HUDEP-2 (cell line): ENCODE measurements at regions not wholly inside any gene's neighbourhood (a gene's known extent, or its start where the extent isn't known, plus 50 kb on each side); places are given as distances from the start of the nearest gene placed in this dataset.
"Not testable (repeated sequence)": the region's sequence is repeated elsewhere in the genome, so short reads cannot be mapped to it uniquely, and the experiment has no call there.

Experiments
- DNase-seq, 76 experiments: peaks; one replicate each; lab custom pipeline; 2025; ENCODE audit not compliant: unreplicated experiment in 76 of 76; lab: John Stamatoyannopoulos, UW

DNA sequence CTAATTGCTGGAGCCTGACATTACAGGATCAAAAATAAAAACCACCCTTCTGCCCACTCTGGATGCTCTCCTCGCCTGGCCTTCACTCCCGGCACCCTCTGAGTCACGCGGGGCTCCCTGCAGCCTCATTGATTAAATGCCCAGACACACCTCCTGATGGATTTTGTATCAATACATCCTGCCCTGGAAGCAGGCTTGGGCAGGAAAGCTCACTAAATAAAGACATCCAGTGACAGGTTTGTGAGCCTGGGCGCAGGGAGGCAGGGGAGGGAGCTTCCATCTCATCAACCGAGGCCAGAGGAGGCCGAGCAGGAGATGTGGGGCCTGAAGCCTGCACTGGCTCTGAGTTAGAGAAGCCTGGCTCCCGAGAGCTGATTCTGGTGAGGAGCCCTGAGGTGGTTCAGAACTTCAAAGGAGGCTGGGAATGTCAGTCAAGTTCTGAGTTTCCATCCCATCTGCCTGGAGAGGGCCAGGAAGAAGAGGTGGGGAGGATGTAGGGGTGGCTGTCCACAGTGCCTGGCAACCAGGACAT, 318.6 kb downstream of the ADGRD1 start:
- not testable (repeated sequence) for DNase-seq

DNA sequence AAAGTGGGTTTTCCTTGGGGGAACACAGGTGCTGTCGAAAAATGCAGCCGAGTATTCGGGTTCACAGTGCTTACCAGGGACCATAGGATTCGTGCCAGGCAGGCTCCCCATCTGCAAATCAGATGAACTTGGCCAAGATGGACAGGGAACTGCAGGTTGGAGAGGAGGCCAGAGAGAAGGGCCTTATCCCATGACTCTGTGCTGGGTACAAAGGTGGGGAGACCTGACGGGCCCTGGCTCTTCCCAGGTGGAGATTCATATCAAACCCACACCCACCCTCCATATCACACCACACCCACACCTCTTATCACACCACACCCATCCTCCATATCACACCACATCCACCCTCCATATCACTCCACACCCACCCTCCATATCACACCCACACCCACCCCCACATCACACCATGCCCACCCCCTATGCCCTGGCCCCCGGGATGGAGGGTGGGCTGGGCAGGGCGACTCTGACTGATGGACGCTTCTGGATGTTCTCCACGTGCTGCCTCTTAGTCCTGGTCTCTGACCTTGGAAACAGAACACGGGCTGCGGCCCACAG, 319.7 kb downstream of the ADGRD1 start:
- no peak for DNase-seq

DNA sequence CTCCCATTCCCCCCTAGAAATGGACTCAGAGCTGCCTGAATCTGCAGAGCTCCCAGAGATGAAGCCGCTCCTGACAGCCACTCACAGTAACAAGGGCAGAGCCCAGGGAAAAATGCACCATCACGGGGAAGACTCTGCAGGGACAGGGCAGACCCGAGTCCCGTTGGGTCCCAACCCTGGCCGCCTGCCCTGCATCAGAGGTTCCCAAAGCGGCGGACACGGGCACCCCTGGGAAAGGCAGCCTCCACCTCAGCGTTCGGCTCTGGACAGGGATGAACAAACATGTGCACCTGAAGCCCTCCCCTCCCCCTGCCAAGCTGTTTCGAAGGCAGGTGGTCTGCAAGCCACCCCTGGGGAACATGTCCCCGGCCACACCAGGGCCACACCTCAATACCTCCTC, 320.4 kb downstream of the ADGRD1 start:
- DNase-seq = no peak

DNA sequence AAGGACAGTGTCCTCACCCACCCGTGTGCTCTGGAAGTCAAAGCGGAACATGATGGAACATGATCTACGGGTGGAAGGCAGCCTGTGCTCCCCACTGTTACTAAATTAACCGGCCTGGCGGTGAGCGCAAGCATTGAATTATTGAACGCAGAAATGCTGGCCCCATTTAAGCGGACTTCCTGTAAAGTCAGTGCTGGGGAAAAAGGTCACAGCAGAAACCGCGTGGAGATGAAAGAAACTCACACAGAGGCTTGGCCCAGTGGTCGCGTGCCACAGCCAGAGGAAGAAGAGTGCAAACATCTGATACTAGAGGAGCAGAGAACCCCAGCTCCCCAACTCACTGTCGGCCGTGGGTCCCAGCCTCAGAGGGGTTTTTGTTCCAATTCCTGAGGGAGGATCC, 321.2 kb downstream of the ADGRD1 start:
- no peak for DNase-seq

GRCh38 chr12:131275824-131276223, 322.1 kb downstream of the ADGRD1 start:
- DNase-seq = no peak

DNA sequence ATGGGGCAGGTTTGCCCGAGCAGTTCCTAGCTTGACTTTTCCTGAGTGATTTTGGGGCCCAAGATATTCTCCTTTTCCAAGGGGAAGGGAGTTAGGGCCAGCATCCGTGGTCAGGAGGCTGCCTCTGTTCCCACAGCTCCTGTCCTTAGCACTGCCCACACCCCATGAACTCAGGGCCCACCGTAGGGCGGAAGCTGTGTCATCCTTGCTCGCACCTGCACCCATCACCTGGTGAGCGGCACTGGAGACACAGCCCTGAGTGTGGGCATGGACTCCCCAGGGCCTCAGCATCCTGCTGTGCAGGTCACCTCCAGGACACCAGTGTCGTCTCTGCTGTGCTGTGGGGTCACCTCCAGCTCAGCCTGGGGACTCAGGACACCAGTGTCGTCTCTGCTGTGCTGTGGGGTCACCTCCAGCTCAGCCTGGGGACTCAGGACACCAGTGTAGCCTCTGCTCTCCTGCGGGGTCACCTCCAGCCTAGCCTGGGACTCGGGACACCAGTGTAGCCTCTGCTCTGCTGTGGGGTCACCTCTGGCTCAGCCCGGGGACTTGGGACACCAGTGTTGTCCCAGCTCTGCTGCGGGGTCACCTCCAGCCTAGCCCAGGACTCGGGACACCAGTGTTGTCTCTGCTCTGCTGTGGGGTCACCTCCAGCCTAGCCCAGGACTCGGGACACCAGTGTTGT, 322.9 kb downstream of the ADGRD1 start:
- DNase-seq = no peak

DNA sequence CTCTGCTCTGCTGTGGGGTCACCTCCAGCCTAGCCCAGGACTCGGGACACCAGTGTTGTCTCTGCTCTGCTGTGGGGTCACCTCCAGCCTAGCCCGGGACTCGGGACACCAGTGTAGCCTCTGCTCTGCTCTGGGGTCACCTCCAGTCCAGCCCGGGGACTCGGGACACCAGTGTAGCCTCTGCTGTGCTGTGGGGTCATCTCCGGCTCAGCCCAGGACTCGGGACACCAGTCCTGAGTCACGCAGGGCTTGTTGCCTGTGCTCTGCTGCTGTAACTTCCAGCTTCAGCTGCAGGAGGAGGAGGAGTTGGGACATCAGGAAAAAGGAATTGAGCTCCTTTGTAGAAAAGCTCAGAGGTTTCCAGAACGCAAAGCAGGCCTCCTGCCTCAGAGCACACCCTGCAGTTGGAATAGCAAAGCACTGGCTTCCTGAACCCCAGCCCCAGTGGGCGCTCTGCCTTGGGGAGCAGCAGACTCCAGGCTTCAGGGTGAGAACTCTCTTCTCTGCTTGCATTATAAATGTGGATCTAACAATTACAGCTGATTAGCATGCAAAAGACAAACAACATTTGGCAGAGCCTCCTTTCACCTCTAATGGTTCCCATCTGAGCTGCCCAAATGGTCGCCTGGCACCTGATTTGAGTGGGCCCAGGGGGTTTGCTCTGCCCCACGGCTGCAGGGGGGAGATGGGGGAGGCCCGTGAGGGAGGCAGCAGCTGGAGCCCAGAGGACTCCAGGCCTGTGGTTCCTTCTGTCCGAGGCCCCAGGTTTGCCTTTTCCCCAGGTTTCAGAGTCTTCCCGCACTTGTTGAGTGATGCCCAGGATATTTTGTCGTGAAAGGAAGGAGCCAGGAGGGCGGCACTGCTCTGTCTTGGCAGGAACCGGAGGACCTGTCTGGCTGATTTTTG, 323.7 kb downstream of the ADGRD1 start:
- DNase-seq = not testable (repeated sequence)

DNA sequence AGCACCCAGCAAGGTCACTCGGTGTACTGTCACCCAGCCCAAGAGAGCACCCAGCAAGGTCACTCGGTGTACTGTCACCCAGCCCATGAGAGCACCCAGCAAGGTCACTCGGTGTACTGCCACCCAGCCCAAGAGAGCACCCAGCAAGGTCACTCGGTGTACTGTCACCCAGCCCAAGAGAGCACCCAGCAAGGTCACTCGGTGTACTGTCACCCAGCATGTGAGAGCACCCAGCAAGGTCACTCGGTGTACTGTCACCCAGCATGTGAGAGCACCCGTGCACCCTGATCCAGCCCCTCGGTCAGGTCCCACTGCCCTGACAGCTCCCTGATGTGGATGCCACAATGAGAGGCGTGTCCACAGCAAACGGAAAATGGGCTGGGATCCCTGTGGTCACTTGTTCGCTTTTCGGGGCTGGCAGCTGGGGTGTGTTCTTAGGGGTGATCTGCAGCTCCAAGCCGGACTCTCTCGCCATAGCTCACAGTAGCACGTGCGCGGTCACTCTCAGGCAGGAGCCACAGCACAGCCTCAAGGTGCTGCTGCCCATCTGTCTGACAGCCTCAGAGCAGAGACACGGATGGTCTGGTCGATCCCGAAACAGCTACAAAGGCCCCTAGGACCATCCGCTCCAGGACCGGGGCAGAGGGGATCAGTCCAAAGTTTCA, 324.9 kb downstream of the ADGRD1 start:
- DNase-seq = not testable (repeated sequence)

DNA sequence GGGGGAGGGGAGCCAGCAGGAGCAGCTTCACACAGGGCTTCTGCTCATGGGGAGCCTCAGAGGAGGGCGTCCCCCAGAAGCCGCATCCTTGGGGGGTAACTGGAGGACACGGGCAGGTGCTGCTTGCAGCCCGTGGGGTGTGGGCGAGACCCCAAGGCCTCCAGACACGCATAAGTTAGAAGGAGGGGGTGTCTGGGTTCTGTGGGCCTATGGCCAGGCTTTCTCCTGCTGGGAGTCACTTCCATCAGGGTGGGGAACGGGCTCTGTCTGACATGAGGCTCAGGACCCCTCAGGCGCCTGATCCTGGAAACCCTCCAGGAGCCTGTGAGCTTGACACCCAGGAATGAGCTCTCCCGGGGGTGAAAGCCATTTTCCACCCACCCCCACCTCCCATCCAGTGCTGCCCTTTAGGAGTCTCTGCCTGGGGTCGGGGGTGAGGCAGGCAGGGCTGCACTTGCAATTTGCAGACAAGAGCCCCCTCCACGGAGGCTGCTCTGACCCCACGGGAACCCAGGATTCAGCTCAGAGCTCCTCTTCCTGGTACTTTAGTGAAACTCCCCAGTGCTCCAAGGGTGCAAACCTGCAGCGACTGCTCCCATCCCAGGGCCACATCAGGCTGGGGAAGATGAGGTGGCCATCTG, 325.7 kb downstream of the ADGRD1 start:
- no peak for DNase-seq

DNA sequence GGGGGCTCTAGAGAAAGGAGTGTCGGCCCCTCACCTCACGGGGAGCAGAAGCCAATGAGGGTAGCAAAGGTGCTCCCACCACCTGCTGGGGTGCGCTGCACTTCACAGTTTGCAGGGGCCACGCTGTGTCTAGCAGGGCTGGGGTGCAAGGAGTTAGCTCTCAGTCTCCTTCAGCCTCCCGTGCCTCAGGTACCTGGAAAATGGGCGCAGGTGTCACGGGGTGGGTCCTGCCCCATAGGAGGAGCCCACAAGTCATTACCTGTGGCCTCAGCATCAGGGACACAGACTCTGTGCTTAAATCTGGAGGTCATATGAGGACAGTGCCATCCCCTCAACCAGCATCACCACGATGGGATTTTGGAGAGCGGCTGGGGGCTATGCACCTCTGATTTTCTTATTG, 326.7 kb downstream of the ADGRD1 start:
- no peak for DNase-seq

DNA sequence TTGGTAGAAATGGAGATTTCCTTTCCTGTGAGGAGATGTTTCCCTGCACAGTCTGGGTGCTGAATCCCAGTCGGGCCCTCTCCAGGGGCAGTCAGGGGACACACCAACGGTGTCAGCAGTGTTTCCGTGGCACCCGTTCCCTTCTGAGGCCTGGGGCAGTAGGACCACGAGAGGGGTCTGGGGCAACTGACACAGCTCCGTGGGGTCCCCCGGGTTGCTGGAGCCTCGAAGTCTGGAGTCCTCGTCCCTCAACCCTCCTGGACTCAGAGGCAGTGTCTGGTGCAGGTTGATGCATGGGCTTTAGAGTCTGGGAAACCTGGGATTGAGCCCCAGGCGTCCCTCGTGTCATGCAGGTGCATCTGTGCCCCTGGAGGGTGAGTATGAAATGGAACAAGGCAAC, 327.3 kb downstream of the ADGRD1 start:
- no peak for DNase-seq

GRCh38 chr12:131282292-131283080, 328.8 kb downstream of the ADGRD1 start:
- no peak for DNase-seq

DNA sequence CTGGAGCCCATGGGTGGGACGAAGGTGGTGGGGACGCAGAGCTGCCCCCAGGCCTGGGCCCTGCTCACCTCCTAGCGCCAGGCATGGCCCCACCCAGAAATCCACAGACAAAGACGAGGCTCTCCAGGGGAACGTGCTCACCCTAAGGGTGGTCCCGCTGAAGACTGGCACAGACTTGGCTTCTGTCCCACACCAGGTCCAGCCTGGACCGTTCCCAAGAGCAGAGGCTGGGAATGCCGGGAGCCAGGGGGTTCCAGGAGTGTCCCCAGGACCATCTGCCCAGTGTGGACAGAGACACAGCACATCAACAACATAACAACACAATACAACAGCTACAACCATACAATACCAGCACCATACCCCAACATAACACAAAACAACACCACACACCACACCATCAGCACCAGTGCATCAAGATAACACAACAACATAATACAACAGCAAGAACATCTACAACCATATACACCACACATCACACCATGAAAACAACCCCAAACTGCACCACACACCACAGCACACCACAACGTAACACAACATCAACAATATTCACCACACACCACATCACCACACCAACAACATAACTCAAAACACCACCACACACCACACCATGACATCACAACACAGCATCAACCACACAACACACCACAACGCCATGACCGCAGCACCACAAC, 329.6 kb downstream of the ADGRD1 start:
- no peak for DNase-seq

DNA sequence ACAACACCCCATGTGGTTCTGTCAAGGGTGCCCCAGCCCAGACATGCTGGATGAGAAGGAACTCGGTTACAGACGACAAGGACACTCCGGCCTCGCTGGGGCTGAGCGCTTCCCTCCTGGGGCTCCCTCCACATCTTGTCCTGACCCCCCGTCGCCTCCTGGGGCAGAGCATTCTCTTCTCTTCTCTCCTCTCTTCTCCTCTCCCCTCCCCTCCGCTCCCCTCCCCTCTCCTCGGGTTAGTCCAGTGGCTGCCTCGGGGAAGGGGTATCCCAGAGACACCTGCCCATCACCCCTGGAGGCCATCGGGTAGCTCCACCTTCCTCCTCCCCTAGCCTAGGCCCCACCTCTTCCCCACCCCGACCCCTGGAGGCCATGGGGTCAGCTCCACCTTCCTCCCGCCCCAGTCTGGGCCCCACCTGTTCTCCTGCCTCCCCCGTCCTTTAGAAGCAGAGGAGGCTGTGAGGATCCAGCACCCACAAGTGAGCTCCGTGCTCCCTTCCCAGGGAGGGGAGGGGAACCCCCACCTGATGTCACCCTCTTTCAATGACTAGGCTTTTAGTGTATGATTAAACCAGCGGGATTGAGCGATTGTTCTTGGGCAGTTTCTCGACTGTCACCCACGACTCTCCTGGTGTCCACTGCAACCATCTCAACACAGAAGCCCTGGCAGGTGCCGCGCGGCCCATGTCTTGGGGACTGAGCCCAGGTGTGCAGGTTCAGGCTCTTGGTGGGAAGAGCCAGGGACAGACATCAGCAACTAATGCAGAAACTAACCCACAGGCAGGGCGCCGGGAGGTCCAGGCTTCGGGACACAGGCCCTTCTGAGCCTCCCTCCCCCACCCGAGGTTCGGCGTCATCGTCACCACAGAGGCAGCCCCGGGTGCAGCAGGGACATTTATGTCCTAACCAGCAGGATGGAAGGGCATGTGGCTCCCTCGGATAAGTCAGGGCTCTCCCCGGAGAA, 330.4 kb downstream of the ADGRD1 start:
- DNase-seq = not testable (repeated sequence)

DNA sequence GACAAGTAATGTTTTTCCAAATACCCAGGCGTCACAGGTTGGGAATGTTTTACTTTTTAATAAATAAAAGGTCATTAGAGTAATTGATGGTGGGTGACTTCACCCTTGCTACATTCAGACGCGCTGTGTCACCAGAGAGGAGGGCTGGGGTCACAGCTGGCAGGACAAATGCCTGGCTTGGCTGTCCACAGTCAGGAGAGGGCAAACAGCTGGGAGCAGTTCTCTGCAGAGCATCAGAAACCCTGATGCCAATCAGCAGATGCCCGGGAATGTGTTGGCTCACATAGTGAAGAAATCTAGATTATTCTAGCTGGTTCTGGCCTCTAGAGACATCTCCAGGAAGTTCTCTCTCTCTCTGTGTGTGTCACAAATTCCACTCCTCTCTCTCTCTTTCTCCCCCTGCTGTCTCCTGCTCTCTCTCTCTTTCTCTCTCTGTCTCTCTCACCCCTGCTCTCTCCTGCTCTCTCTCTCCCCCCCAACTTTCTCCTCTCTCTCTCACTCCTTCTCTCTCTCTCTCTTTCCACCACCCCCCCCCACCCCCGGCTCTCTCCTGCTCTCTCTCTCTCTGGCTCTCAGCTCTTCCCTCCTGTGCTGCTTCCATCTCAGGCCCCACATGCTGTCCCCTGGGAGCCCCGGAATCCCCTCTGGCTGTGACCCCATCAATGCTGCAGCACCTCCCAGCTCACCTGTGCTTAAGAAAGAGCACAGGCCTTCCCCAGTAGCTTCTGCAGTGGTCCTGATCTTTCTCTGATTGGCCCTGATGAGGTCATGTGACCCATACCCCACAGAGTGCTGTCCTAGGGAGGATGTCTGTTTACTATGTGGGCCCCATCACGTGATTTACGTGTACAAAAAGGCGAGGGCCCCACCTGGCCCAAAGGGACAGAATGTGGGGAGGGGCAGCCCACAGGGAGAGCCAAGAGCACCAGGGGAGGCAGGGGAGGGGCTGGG, 331.5 kb downstream of the ADGRD1 start:
- DNase-seq = not testable (repeated sequence)

DNA sequence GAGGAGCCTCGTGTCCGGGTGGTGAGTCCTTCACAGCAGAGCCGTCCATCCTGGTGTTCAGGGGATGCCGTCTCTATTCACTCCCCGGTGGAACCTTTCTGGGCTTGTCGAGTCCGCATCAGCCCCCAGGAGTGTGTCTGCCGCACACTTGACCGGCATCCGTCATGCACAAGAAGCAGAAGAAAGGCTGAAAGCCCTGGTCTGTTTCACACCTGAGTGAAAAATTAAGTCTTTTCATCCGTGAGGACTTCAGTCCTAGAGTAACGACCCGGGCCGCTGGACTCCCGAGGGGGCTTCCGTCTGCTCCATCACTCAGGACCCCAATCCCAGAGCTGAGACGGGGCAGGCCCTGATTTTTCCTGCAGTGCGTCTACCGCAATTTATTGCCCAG, 332.2 kb downstream of the ADGRD1 start:
- not testable (repeated sequence) for DNase-seq

DNA sequence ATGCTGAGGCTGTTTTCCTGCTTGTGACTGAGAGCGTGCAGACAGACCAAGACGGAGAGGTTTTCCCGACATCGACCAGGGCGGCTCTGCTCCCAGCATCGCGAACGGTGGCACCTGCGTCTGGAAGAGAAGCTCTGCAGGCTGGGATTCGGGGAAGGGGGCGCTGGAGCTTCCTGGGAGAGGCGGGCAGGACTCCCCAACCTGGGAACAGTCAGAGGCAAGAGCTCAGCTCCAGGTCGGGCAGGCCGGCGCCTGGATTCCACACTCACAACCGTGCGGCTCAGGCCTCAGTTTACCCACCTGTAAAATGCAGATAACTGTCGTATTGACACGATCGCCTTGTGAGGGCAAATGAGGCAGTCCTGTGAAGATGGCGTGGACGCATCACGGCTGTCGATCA, 332.6 kb downstream of the ADGRD1 start:
- not testable (repeated sequence) for DNase-seq
